ENCODE measurements at regions not wholly inside any gene's neighbourhood (a gene's known extent, or its start where the extent isn't known, plus 50 kb on each side); places are given as distances from the start of the nearest gene placed in this dataset.

- ATAC-seq (no peak), DNase-seq (ENCODE audit: low read depth in 1 of 2, low spot score in 1 of 2) (no peak), FAIRE-seq (no peak)
- WGBS (ENCODE audit: missing lambda C conversion rate), result 77% methylated on average over 7 of the region's 8 CpGs
- TF ChIP-seq PBX3 (IDR thresholded peaks at IDR 0.05) (no peak), ESRRA (IDR thresholded peaks at IDR 0.05; ENCODE audit: borderline replicate concordance, low read length) (no peak), HDAC2 (IDR thresholded peaks at IDR 0.05) (no peak), MAZ (IDR thresholded peaks at IDR 0.05; ENCODE audit: borderline replicate concordance, low read depth, low read length) (no peak), ELK1 (IDR thresholded peaks at IDR 0.05; ENCODE audit: low read depth, low read length) (no peak), EHF (CRISPR knock-in tag; IDR thresholded peaks at IDR 0.05) (no peak), JUNB (IDR thresholded peaks at IDR 0.05) (no peak), REST (IDR thresholded peaks at IDR 0.05) (no peak), MAX (IDR thresholded peaks at IDR 0.05) (no peak), EHMT2 (IDR thresholded peaks at IDR 0.05; ENCODE audit: low read depth) (no peak), RARB (CRISPR knock-in tag; IDR thresholded peaks at IDR 0.05) (no peak), CBX8 (IDR thresholded peaks at IDR 0.05) (no peak)
- no peak overlapping the region for H3K4me3 ChIP-seq
- ChIA-PET POLR2A (no interaction called here), CTCF (interaction anchor here (0.9 kb wide), 1 partner anchor 52 kb away, joined by 3 read pairs; no protein-coding TSS in a partner anchor)
- no peak overlapping the region for H3K4me2 ChIP-seq
- H3K9me3 ChIP-seq, result no peaks in the 10 kb centered on the region
- H3K27ac ChIP-seq, result no peak overlapping the region
- peaks cover 11% of the 10 kb centered on the region; the same call in 2 of the 3 replicates for H3K4me1 ChIP-seq
Measured at GRCh38 chr13:44764302-44764692, 188.2 kb upstream of the TSC22D1 start.

- ChIA-PET CTCF (interaction anchor here (0.6 to 0.9 kb wide), 2 partner anchors 53 to 124 kb away, joined by 3 read pairs; no protein-coding TSS in a partner anchor), POLR2A (no interaction called here)
- WGBS (ENCODE audit: missing lambda C conversion rate), result 64% methylated on average over 8 of the region's 11 CpGs
- H3K4me1 ChIP-seq, result peaks cover 15% of the 10 kb centered on the region; the same call in 2 of the 3 replicates
- H3K9me3 ChIP-seq, result no peaks in the 10 kb centered on the region
- FAIRE-seq, result no peak
- no peak for ATAC-seq
- H3K4me3 ChIP-seq, result no peak overlapping the region
- no peak overlapping the region for H3K4me2 ChIP-seq
- DNase-seq (ENCODE audit: low read depth in 1 of 2, low spot score in 1 of 2), result no peak
- H3K27ac ChIP-seq, result no peak overlapping the region
- no peak for TF ChIP-seq POLR2AphosphoS2 (conservative IDR thresholded peaks at IDR 0.05; ENCODE audit: low read length)
- TF ChIP-seq MAX (IDR thresholded peaks at IDR 0.05), result no peak
- no peak for TF ChIP-seq HMGXB4 (CRISPR knock-in tag; IDR thresholded peaks at IDR 0.05; ENCODE audit: borderline replicate concordance)
Measured at GRCh38 chr13:44763615-44764301, 187.6 kb upstream of the TSC22D1 start.
